Omental fat pad (tissue), 3 donors: ENCODE measurements at regions not wholly inside any gene's neighbourhood (a gene's known extent, or its start where the extent isn't known, plus 50 kb on each side); places are given as distances from the start of the nearest gene placed in this dataset.

Experiments used
- ATAC-seq: fragments of 150-250 bp; one replicate; pipeline ENCODE4 v1.9.1; 2016; ENCODE audit warnings: mild to moderate bottlenecking, moderate library complexity; ENCODE audit not compliant: low FRiP score
- DNase-seq: peaks from one replicate; pipeline ENCODE4 v3.0.0-alpha.2; 2019; ENCODE audit warnings: low spot score
- TF ChIP-seq, protein P1 (sequence below), 3 donors: fragments of 450-650 bp; IDR thresholded peaks; one replicate each; pipeline ENCODE4 v1.5.1; 2016 to 2017; ENCODE audit warnings: antibody characterized with exemption in 3 of 3, mild to moderate bottlenecking in 3 of 3, moderate library complexity in 2 of 3

GRCh38 chr2:163343316-163343715 is 392.5 kb downstream of the FIGN start:
- ATAC-seq, result no peak
- no peak for DNase-seq
- TF ChIP-seq, protein P1, sequence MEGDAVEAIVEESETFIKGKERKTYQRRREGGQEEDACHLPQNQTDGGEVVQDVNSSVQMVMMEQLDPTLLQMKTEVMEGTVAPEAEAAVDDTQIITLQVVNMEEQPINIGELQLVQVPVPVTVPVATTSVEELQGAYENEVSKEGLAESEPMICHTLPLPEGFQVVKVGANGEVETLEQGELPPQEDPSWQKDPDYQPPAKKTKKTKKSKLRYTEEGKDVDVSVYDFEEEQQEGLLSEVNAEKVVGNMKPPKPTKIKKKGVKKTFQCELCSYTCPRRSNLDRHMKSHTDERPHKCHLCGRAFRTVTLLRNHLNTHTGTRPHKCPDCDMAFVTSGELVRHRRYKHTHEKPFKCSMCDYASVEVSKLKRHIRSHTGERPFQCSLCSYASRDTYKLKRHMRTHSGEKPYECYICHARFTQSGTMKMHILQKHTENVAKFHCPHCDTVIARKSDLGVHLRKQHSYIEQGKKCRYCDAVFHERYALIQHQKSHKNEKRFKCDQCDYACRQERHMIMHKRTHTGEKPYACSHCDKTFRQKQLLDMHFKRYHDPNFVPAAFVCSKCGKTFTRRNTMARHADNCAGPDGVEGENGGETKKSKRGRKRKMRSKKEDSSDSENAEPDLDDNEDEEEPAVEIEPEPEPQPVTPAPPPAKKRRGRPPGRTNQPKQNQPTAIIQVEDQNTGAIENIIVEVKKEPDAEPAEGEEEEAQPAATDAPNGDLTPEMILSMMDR (IDR thresholded peaks at IDR 0.05), result no peak

- DNase-seq (no peak), ATAC-seq (no peak)
- TF ChIP-seq, protein P1 (IDR thresholded peaks at IDR 0.05), result no peak
Observed at GRCh38 chr2:163341426-163341825, 394.4 kb downstream of the FIGN start.

DNA sequence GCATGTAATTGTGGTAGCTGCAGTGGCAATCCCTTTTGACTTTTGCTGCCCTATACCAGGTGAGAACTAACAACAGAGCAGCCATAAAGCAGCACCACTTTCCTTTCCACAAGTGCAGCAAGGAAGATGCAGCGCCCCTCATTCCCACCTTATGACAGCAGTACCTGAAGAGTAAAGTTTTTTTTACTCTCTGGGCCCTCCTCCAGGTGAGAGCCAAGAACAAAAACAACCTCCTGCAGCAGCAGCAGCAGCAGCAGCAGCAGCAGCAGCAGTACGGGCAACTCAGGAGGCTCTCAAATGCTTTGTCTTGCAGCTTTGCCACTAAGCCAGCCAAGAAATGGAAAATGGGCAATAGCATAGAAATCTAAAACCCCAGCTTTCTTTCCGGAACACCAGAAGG is 397.5 kb downstream of the FIGN start:
- DNase-seq (no peak), ATAC-seq (no peak)
- TF ChIP-seq, protein P1 (IDR thresholded peaks at IDR 0.05), result no peak

- no peak for ATAC-seq
- TF ChIP-seq, protein P1 (IDR thresholded peaks at IDR 0.05), result no peak
- no peak for DNase-seq
Observed at GRCh38 chr2:163324677-163325076, 411.1 kb downstream of the FIGN start.

DNA sequence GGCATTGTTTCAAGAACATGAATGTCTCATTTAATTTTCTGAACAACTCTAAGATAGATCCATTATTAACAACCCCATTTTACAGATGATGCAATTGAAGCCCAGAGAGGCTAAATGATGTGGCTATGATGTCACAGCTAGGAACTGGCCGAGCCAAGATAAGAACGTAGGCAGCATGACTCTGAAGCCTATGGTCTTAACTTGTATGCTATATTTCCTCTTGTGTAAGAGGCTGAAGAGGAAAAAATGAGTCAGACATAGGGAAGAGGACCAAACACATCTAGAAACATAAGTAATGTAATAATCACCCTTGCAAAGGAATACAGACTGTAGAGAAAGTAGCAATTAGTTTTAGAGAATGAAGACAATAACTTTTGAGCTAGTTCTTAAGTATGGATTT is 416.8 kb downstream of the FIGN start:
- ATAC-seq (no peak), DNase-seq (no peak)
- TF ChIP-seq, protein P1 (IDR thresholded peaks at IDR 0.05), result no peak

DNA sequence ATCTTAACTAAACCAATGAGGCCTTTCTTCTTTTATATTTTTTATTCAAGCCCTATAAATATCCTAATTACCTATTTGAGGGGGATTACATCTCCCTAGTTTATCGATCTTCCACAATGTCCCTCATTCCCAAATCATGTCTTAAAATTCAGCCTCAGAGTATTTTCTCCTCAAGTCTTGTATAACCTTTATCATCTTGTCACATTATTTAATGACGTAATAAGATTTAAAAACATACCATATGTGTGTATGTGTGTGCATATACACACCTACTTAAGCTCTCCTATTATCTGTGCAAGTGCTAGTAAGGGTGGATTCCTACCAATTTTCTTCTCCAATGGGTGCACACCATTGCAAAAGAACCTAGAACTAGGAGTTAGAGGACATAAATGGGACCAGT is 421.1 kb downstream of the FIGN start:
- TF ChIP-seq, protein P1 (IDR thresholded peaks at IDR 0.05), result no peak
- DNase-seq (no peak), ATAC-seq (no peak)

GRCh38 chr2:163312713-163313112 is 423.1 kb downstream of the FIGN start:
- no peak for DNase-seq
- ATAC-seq, result no peak
- TF ChIP-seq, protein P1 (IDR thresholded peaks at IDR 0.05), result no peak
